C4-2B (cell line): ENCODE measurements at regions not wholly inside any gene's neighbourhood (a gene's known extent, or its start where the extent isn't known, plus 50 kb on each side); places are given as distances from the start of the nearest gene placed in this dataset.

Source experiments
- ZFX ChIP-seq: fragments of 450-650 bp; IDR thresholded peaks from 2 replicates; pipeline ENCODE4 v1.6.1; 2017
- TF ChIP-seq, protein P1 (sequence below): fragments of 450-650 bp; conservative IDR thresholded peaks from 2 replicates; pipeline ENCODE4 v1.5.1; 2017; ENCODE audit warnings: mild to moderate bottlenecking

- TF ChIP-seq, protein P1, sequence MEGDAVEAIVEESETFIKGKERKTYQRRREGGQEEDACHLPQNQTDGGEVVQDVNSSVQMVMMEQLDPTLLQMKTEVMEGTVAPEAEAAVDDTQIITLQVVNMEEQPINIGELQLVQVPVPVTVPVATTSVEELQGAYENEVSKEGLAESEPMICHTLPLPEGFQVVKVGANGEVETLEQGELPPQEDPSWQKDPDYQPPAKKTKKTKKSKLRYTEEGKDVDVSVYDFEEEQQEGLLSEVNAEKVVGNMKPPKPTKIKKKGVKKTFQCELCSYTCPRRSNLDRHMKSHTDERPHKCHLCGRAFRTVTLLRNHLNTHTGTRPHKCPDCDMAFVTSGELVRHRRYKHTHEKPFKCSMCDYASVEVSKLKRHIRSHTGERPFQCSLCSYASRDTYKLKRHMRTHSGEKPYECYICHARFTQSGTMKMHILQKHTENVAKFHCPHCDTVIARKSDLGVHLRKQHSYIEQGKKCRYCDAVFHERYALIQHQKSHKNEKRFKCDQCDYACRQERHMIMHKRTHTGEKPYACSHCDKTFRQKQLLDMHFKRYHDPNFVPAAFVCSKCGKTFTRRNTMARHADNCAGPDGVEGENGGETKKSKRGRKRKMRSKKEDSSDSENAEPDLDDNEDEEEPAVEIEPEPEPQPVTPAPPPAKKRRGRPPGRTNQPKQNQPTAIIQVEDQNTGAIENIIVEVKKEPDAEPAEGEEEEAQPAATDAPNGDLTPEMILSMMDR, result no peak
- TF ChIP-seq ZFX, result no peak
Observed at GRCh38 chr2:184540246-184540789, 58.0 kb upstream of the ZNF804A start.
